ENCODE measurements at regions not wholly inside any gene's neighbourhood (a gene's known extent, or its start where the extent isn't known, plus 50 kb on each side); places are given as distances from the start of the nearest gene placed in this dataset.

DNA sequence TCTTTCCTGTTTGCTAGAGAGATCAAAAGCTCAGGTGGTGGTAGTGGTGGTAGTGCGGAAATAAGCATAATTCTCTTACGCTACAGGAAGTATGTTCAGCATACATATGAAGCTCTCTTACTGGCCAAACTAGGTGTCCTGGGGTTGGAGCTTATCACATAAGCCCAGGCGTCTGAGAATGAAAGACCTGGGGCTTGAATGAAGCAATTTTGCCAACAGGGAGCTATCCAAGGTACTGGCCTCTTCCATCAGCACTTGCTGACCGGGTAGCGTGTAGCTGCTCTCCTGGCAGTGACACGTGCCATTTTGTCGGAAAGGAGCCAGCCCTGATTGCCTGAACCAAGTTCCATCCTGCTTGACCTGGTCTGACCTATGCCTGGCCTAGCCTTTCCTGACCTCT is 65.9 kb upstream of the HPF1 start:
- H3K4me3 ChIP-seq (ENCODE audit: low read depth, low read length), result no peak overlapping the region
- TF ChIP-seq SP7 (tag by site-specific recombination; IDR thresholded peaks at IDR 0.05), result no peak
- TF ChIP-seq, protein P1, sequence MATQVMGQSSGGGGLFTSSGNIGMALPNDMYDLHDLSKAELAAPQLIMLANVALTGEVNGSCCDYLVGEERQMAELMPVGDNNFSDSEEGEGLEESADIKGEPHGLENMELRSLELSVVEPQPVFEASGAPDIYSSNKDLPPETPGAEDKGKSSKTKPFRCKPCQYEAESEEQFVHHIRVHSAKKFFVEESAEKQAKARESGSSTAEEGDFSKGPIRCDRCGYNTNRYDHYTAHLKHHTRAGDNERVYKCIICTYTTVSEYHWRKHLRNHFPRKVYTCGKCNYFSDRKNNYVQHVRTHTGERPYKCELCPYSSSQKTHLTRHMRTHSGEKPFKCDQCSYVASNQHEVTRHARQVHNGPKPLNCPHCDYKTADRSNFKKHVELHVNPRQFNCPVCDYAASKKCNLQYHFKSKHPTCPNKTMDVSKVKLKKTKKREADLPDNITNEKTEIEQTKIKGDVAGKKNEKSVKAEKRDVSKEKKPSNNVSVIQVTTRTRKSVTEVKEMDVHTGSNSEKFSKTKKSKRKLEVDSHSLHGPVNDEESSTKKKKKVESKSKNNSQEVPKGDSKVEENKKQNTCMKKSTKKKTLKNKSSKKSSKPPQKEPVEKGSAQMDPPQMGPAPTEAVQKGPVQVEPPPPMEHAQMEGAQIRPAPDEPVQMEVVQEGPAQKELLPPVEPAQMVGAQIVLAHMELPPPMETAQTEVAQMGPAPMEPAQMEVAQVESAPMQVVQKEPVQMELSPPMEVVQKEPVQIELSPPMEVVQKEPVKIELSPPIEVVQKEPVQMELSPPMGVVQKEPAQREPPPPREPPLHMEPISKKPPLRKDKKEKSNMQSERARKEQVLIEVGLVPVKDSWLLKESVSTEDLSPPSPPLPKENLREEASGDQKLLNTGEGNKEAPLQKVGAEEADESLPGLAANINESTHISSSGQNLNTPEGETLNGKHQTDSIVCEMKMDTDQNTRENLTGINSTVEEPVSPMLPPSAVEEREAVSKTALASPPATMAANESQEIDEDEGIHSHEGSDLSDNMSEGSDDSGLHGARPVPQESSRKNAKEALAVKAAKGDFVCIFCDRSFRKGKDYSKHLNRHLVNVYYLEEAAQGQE (tag by site-specific recombination; IDR thresholded peaks at IDR 0.05), result peak; percentile 95
- H3K36me3 ChIP-seq (ENCODE audit: control insufficient read depth in 2 of 2, insufficient read depth in 1 of 2, low read length in 2 of 2), result no peaks in the 10 kb centered on the region
- ChIA-PET CTCF (no interaction called here), POLR2A (no interaction called here)
- H3K4me1 ChIP-seq (ENCODE audit: control insufficient read depth, insufficient read depth, low read length), result no peaks in the 10 kb centered on the region
- H3K27ac ChIP-seq (ENCODE audit: extremely low read depth, low read depth, low read length), result no peak overlapping the region
- H3K9me3 ChIP-seq (ENCODE audit: control insufficient read depth, insufficient read depth, low read depth, low read length), result no peaks in the 10 kb centered on the region

DNA sequence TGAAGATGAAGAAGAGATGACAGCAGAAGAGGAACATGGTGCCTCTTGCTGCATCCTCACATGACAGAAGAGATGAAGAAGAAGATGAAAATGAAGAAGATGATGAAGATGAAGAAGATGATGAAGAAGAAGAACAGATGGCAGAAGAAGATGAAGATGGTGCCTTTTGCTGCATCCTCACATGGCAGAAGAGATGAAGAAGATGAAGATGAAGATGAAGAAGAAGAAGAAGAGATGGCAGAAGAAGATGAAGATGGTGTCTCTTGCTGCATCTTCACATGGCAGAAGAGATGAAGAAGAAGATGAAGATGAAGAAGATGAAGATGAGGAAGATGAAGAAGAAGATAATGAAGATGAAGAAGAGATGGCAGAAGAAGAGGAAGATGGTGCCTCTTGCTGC is 63.7 kb upstream of the HPF1 start:
- no peak overlapping the region for H3K4me3 ChIP-seq (ENCODE audit: low read depth, low read length)
- H3K4me1 ChIP-seq (ENCODE audit: control insufficient read depth, insufficient read depth, low read length), result no peaks in the 10 kb centered on the region
- ChIA-PET POLR2A (no interaction called here), CTCF (no interaction called here)
- no peak for TF ChIP-seq ZNF626 (tag by site-specific recombination; IDR thresholded peaks at IDR 0.05)
- TF ChIP-seq, protein P2, sequence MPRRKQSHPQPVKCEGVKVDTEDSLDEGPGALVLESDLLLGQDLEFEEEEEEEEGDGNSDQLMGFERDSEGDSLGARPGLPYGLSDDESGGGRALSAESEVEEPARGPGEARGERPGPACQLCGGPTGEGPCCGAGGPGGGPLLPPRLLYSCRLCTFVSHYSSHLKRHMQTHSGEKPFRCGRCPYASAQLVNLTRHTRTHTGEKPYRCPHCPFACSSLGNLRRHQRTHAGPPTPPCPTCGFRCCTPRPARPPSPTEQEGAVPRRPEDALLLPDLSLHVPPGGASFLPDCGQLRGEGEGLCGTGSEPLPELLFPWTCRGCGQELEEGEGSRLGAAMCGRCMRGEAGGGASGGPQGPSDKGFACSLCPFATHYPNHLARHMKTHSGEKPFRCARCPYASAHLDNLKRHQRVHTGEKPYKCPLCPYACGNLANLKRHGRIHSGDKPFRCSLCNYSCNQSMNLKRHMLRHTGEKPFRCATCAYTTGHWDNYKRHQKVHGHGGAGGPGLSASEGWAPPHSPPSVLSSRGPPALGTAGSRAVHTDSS (tag by site-specific recombination; IDR thresholded peaks at IDR 0.05), result peak; percentile 98
- TF ChIP-seq, protein P3, sequence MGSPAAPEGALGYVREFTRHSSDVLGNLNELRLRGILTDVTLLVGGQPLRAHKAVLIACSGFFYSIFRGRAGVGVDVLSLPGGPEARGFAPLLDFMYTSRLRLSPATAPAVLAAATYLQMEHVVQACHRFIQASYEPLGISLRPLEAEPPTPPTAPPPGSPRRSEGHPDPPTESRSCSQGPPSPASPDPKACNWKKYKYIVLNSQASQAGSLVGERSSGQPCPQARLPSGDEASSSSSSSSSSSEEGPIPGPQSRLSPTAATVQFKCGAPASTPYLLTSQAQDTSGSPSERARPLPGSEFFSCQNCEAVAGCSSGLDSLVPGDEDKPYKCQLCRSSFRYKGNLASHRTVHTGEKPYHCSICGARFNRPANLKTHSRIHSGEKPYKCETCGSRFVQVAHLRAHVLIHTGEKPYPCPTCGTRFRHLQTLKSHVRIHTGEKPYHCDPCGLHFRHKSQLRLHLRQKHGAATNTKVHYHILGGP (tag by site-specific recombination; IDR thresholded peaks at IDR 0.05), result no peak
- H3K36me3 ChIP-seq (ENCODE audit: control insufficient read depth in 2 of 2, insufficient read depth in 1 of 2, low read length in 2 of 2), result no peaks in the 10 kb centered on the region
- H3K9me3 ChIP-seq (ENCODE audit: control insufficient read depth, insufficient read depth, low read depth, low read length), result no peaks in the 10 kb centered on the region
- H3K27ac ChIP-seq (ENCODE audit: extremely low read depth, low read depth, low read length), result no peak overlapping the region

DNA sequence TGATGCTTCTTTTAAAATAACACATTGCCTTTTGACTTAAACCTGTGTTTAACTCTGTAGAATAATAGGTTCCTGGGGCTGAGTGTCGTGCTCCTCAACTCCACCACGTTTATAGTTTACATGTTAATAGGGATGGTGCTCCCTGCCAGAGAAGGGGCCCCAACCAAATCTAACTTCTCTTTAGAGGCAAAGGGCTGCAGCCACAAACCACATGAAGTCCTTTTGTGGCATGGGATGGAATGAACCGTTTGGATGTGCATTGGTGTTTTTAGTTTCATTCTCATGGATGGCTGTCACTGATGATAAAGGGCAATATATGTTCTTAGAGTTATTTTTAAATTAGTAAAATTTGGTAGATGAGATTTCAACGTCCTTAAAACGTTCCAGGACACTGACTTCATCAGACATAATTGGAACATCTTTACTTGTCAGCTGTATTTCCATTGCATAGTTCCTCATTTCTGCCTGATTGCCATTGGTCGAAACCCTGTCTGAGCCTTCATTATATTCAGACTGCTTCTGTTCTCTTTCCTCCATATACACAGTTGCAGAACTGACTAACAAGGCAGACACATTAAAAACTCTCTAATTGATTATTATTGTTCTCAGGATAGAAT is 60.4 kb upstream of the HPF1 start:
- CTCF ChIA-PET, result interaction anchor here (0.5 kb wide), 1 partner anchor 223 kb away, joined by 3 read pairs; no protein-coding TSS in a partner anchor
- TF ChIP-seq ZNF837 (tag by site-specific recombination; IDR thresholded peaks at IDR 0.05), result no peak
- TF ChIP-seq ZNF426 (tag by site-specific recombination; IDR thresholded peaks at IDR 0.05), result no peak
- no peak for TF ChIP-seq ZNF416 (tag by site-specific recombination; IDR thresholded peaks at IDR 0.05)
- H3K4me1 ChIP-seq (ENCODE audit: control insufficient read depth, insufficient read depth, low read length), result no peaks in the 10 kb centered on the region

DNA sequence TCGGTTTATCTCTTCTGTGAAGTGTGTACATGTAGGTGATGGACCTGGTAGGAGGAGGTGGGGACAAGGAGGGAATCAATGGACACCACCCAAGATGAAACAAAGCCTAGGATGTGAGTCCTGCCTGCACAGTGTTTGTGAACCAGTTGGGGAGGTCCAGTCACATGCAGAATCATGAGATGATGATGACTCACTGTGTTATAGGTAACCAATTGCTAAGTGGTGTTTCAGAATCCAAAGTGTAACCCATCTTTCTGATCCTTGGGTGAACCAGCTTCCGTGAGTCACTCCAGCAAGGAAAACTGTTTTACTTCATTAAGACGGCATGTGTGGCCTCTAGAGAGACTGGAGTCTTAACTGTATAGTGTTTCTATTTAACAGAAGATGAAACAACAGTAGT is 57.9 kb upstream of the HPF1 start:
- no peak overlapping the region for H3K4me3 ChIP-seq (ENCODE audit: low read depth, low read length)
- no peak overlapping the region for H3K27ac ChIP-seq (ENCODE audit: extremely low read depth, low read depth, low read length)
- POLR2A ChIA-PET, result no interaction called here
- H3K36me3 ChIP-seq (ENCODE audit: control insufficient read depth in 2 of 2, insufficient read depth in 1 of 2, low read length in 2 of 2), result no peaks in the 10 kb centered on the region
- TF ChIP-seq, protein P2 (tag by site-specific recombination; IDR thresholded peaks at IDR 0.05), result no peak
- TF ChIP-seq ZNF48 (tag by site-specific recombination; IDR thresholded peaks at IDR 0.05) (no peak), ZXDB (tag by site-specific recombination; IDR thresholded peaks at IDR 0.05) (no peak), ZNF792 (tag by site-specific recombination; IDR thresholded peaks at IDR 0.05) (no peak), GFI1B (tag by site-specific recombination; IDR thresholded peaks at IDR 0.05) (no peak), ZNF19 (tag by site-specific recombination; IDR thresholded peaks at IDR 0.05; ENCODE audit: low read depth) (no peak)
- TF ChIP-seq, protein P4, sequence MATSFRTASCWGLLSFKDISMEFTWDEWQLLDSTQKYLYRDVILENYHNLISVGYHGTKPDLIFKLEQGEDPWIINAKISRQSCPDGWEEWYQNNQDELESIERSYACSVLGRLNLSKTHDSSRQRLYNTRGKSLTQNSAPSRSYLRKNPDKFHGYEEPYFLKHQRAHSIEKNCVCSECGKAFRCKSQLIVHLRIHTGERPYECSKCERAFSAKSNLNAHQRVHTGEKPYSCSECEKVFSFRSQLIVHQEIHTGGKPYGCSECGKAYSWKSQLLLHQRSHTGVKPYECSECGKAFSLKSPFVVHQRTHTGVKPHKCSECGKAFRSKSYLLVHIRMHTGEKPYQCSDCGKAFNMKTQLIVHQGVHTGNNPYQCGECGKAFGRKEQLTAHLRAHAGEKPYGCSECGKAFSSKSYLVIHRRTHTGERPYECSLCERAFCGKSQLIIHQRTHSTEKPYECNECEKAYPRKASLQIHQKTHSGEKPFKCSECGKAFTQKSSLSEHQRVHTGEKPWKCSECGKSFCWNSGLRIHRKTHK (tag by site-specific recombination; IDR thresholded peaks at IDR 0.05), result no peak
- no peaks in the 10 kb centered on the region for H3K9me3 ChIP-seq (ENCODE audit: control insufficient read depth, insufficient read depth, low read depth, low read length)
- no peaks in the 10 kb centered on the region for H3K4me1 ChIP-seq (ENCODE audit: control insufficient read depth, insufficient read depth, low read length)
- CTCF ChIA-PET, result no interaction called here

More for the DNA sequence above, 60.4 kb upstream of the HPF1 start:
- H3K36me3 ChIP-seq (ENCODE audit: control insufficient read depth in 2 of 2, insufficient read depth in 1 of 2, low read length in 2 of 2), result no peaks in the 10 kb centered on the region
- H3K27ac ChIP-seq (ENCODE audit: extremely low read depth, low read depth, low read length), result no peak overlapping the region
- no peak overlapping the region for H3K4me3 ChIP-seq (ENCODE audit: low read depth, low read length)
- POLR2A ChIA-PET, result no interaction called here
- no peaks in the 10 kb centered on the region for H3K9me3 ChIP-seq (ENCODE audit: control insufficient read depth, insufficient read depth, low read depth, low read length)
